T-helper 2 cell (primary cell): ENCODE measurements at regions not wholly inside any gene's neighbourhood (a gene's known extent, or its start where the extent isn't known, plus 50 kb on each side); places are given as distances from the start of the nearest gene placed in this dataset.
"Not testable (repeated sequence)": the region's sequence is repeated elsewhere in the genome, so short reads cannot be mapped to it uniquely, and the experiment has no call there.

Source experiments
- DNase-seq, 5 experiments: peaks; one replicate each; pipeline versions ENCODE4 v3.0.0 to v3.0.0-alpha.2; 2012 to 2022

- DNase-seq: peak in 1 of 5 experiments; percentile 2
These were observed 157.5 kb downstream of the UNC5CL start for GRCh38 chr6:40881501-40881900.

- DNase-seq: no peak
These were observed 158.1 kb downstream of the UNC5CL start for GRCh38 chr6:40880906-40881305.

- DNase-seq: no peak
These were observed 159.9 kb downstream of the UNC5CL start for GRCh38 chr6:40879169-40879568.

GRCh38 chr6:40877362-40877761 is 161.7 kb downstream of the UNC5CL start:
- DNase-seq: peak in 1 of 5 experiments; percentile 7

GRCh38 chr6:40876336-40876735 is 162.7 kb downstream of the UNC5CL start:
- no peak for DNase-seq

GRCh38 chr6:40874495-40874894 is 164.5 kb downstream of the UNC5CL start:
- no peak for DNase-seq

- DNase-seq: no peak
These were observed 167.6 kb downstream of the UNC5CL start for GRCh38 chr6:40871424-40871823.

GRCh38 chr6:40868089-40868865 is 170.7 kb downstream of the UNC5CL start:
- not testable (repeated sequence) for DNase-seq

- not testable (repeated sequence) for DNase-seq
These were observed 171.5 kb downstream of the UNC5CL start for GRCh38 chr6:40867527-40867926.

- DNase-seq: not testable (repeated sequence)
These were observed 173.8 kb downstream of the UNC5CL start for GRCh38 chr6:40865259-40865658.

- DNase-seq: no peak
These were observed 178.6 kb downstream of the UNC5CL start for GRCh38 chr6:40860443-40860842.

- no peak for DNase-seq
These were observed 182.8 kb downstream of the UNC5CL start for GRCh38 chr6:40856271-40856670.

GRCh38 chr6:40855168-40855880 is 183.7 kb downstream of the UNC5CL start:
- no peak for DNase-seq

- DNase-seq: no peak
These were observed 184.4 kb downstream of the UNC5CL start for GRCh38 chr6:40854592-40854991.

- no peak for DNase-seq
These were observed 186.1 kb downstream of the UNC5CL start for GRCh38 chr6:40852779-40853373.

GRCh38 chr6:40849546-40849945 is 189.5 kb downstream of the UNC5CL start:
- no peak for DNase-seq

GRCh38 chr6:40848868-40849514 is 190.0 kb downstream of the UNC5CL start:
- DNase-seq: no peak

GRCh38 chr6:40848038-40848437 is 191.0 kb downstream of the UNC5CL start:
- no peak for DNase-seq

GRCh38 chr6:40845553-40845952 is 193.5 kb downstream of the UNC5CL start:
- DNase-seq: peak in 1 of 5 experiments; percentile 21

- no peak for DNase-seq
These were observed 194.8 kb downstream of the UNC5CL start for GRCh38 chr6:40844246-40844645.

- no peak for DNase-seq
These were observed 197.3 kb downstream of the UNC5CL start for GRCh38 chr6:40841721-40842120.

GRCh38 chr6:40832691-40833090 is 206.3 kb downstream of the UNC5CL start:
- DNase-seq: no peak

GRCh38 chr6:40831381-40831780 is 207.6 kb downstream of the UNC5CL start:
- DNase-seq: no peak
